GM03348 (cell line): ENCODE measurements at regions not wholly inside any gene's neighbourhood (a gene's known extent, or its start where the extent isn't known, plus 50 kb on each side); places are given as distances from the start of the nearest gene placed in this dataset.

Experiments
- DNase-seq: peaks from one replicate; pipeline ENCODE4 v3.0.0; 2012; ENCODE audit warnings: low spot score

GRCh38 chr10:21207852-21208646, 310.9 kb upstream of the NEBL start:
- DNase-seq: no peak

GRCh38 chr10:21205328-21205727, 308.2 kb upstream of the NEBL start:
- no peak for DNase-seq

DNA sequence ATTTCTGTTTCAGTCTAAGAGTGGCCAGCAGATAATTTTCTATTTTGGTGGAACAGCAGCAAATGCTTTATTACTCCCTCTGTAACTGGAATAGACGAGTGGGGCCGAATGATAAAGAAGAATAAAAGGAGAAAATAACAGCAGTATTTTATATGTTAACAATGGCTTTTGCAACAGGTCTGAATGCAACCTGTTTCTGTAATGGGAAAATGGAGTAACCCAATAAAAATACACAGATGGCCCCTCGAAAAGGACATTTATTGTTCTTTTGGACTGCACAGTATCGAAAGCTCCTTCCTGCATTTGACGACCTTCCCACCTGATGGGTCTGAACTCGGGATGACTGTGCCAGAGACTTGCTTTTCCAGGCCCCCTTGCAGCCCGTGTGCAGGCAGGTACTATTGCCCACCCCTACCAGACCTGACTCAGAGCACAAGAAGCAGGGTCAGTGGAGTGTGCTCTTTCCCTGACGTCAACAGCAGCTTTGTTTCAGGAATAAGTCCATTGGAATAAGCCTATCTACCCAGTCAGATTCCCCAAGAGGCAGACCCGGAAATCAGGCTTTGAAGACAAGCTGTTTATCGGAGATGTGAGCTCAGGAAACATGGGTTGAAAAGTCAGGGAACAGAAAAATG, 306.5 kb upstream of the NEBL start:
- no peak for DNase-seq

DNA sequence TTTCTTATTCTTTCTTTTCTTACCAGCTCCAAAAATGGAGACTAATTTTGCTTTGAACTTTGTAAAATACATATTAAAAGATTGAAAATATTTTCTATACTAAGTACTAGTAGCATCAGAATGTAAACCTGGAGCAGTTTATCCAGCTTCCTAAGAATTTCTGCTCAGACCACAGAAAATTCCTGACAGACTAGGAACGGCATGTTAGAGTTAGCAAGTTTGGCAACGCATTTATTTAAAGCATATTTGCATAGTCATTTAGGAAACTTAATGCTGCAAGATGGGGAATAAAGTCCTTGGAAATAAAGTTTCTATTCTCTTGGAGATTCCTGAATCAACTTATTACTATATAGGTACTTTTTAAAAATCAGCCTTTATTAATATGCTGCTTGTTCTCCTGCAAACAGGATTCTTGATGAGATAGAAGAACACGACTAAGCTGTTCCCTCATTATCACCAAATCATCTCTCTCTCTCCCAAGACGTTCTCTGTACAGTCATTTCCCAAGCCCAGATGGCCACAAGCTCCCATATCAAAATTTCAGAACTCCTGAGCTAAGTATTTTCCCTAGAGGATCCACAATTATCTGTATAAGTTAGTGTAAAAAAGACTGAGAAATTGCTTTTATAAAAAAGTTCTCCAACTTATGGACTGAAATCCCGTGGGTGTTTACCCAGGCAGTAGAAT, 305.8 kb upstream of the NEBL start:
- DNase-seq: no peak

GRCh38 chr10:21199501-21199900, 302.4 kb upstream of the NEBL start:
- no peak for DNase-seq

DNA sequence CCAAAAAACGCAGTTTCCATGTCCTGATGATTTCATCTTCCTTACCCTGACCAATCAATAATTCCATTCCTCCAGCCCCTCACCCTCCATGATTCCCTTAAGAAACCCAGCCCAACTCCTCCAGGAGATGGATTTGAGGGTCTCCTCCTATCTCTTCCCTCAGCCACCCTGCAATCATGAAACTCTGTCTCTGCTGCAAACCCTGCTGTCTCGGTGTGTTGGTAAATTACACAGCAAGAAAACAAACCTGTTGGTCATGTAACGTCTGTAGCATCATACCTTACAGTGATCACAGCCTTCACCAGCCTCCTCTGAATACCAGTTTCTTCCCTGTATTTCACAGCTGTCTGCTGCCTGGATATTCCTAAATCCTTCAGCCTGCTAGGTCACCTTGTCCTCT, 300.7 kb upstream of the NEBL start:
- no peak for DNase-seq

GRCh38 chr10:21196822-21197395, 299.8 kb upstream of the NEBL start:
- DNase-seq: no peak

- DNase-seq: no peak
Observed at GRCh38 chr10:21195252-21195651, 298.1 kb upstream of the NEBL start.

- no peak for DNase-seq
Observed at GRCh38 chr10:21194510-21194993, 297.4 kb upstream of the NEBL start.

GRCh38 chr10:21193196-21193595, 296.1 kb upstream of the NEBL start:
- DNase-seq: no peak

- DNase-seq: no peak
Observed at GRCh38 chr10:21191512-21191911, 294.4 kb upstream of the NEBL start.

DNA sequence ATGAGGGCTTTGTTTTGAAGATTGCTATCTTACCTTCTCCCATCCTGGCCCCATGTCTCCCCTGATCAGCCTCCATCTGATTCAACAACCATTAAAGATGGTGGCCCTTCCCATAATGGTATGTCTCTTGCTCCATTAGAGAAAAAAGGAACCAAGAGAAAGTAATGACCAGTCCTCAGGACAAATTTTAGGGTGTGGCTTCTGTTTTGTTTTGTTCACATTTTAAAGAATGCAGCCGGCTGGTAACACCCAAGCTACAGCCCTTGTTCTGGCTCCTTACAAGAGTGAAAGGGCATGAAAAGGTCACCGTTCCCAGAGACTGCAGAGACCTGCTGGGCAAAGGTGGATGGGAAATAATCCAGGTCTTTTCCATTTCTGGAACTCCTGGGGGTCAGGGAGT, 287.9 kb upstream of the NEBL start:
- no peak for DNase-seq

DNA sequence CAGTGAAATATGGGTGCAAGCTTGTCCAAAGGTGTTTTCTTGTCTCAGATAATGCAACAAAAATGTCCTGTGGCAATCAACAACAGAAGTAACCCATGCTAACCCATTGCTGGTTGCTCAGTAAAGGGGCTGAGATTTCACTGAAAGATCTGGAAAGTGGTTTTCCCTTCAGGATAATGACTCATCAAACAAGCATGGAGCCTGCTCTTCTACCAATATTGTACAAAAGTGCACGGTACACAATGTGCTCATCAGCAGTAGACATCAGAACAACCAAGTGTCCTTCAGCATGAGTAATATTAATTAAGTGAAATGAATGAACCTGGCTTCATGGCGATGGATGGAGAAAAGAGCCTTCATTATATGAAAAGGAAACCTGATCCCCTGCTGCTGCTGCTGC, 287.1 kb upstream of the NEBL start:
- no peak for DNase-seq

GRCh38 chr10:21183025-21183424, 285.9 kb upstream of the NEBL start:
- DNase-seq: no peak

- no peak for DNase-seq
Observed at GRCh38 chr10:21181451-21181850, 284.3 kb upstream of the NEBL start.

DNA sequence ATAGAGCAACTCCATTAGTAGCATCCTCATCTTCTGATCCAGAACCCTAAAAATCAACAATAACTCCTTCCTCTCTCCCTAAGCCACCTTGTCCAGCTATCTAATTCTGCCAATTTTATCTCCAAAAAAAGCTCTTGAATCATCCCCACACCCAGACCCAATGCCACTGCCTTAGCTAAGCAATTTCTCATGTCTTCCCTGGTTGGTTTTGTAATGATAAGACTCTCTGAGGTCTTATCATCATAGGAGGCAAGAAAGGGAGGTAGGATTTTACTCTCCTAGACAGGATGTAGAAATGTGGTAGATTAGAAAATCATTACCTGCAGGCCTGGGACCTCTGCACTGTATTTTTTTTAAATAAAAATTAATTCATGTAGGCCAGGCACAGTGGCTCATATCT, 283.5 kb upstream of the NEBL start:
- no peak for DNase-seq

DNA sequence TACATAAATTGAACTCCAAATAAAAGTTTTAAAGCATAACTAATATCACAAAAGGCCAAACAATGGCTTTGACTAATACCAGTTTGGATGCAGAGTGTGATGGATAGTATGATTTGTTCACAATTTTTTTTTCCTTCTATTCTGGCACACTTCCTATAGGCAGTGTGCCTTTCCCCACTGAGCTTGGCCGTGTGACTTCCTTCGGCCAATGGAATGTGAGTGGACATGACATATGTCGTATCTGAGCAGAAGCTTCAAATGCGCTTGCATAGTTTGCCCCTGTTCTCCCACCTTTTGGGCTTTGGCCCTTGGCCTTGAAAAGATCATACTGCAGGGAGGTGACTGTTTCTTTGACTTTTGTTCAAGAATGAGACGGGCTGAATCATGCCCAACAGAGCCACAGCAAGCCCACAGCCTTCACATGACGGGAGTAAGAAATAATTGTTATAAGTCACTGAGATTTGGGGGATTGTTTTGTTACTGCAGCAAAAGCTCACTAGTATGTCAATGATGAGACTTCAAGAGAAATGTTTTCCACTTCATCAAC, 279.9 kb upstream of the NEBL start:
- no peak for DNase-seq

DNA sequence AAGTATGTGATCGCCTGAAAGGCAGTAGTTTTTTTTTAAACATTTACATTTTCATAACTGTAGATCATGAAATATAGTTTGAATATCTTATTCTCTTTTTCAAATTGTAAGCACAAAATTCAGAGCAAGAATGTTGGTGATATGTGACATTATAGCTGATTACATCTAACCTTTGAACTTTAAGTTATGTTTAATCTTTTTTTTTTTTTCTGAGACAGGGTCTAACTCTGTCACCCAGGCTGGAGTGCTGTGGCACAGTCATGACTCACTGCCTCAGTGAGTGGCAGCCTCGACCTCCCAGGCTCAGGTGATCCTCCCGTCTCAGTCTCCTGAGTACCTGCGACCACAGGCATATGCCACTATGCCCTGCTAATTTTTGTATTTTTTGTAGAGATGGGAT, 278.7 kb upstream of the NEBL start:
- DNase-seq: no peak

DNA sequence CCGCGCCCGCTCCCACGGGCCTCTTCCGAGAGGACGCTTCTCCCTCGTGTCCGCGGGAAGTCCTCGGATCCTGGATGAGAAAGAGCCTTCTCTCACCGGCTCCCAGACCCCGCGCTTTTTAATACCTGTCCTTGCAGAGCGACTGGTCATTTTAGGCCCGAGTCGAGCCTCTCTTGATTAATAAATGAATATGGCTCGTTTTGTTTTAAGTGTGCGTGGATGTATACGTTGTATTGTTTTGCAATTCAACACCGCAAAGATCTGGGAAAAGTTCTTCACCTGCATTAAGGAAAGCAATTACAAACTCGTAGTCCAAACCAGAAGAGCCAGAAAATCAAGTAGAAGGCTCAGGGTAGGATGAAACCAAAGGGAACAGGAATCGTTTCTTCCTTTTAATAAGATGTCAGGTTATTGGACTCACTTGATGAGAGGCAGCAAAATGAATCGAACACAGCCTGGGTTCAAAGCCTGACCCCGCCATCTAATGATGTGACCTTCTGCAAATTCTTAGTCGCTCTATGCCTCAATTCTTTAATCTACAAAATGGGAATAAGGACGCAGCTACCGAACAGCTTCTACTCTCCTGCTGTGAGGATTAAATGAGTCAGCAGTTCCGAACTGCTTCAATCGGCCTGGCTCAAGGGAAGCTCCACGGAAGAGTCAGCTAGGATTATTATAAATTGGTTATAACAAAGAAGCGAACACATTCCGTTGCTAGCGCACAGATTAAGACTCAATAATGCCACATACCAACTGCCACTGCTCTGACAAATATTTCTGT, 277.8 kb upstream of the NEBL start:
- no peak for DNase-seq

DNA sequence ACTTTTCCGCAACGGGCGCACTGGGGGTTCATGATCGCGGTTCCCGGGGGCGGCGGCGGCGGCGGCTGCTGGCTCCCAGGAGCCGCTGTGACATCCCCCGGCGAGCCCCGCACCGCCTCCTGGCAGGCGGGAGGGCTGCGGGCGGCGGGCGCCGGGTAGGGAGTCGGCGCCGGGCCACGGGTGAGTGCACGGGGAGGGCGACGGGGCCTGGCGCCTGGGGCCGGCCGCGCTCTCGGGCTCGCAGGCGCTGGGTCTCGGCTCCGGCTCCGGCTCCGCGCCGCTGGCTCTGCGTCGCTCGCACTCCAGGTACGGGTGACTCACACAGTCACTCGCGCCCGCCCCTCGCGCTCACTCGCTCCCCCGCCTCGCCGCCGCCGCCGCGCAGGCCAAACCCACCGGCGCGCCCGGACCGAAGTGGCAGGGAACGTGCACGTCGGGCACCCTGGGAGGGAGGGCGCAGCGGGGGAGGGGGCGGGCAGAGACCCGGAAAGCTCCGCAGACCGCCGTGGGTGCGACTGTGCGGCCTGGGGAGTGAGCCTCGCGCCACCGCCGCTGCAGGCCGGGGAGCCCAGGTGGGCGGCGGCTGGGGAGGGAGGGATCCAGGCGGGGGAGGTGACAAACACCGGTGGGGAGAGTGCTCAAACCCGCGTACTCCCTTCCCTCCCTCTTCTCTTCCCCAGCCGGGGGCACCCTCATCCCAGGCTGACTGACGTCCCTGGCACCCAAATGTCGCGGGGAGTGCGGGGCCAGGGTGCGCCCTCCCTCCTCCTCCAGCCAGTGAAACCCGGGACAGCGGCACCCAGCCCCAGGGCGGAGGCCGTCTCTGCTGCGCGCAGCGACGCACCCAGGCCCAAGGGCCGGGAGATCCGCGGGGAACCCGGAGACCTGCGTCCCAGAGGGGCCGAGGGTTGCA, 276.9 kb upstream of the NEBL start:
- DNase-seq: peak; percentile 48
